SK-N-SH (cell line): ENCODE measurements at regions not wholly inside any gene's neighbourhood (a gene's known extent, or its start where the extent isn't known, plus 50 kb on each side); places are given as distances from the start of the nearest gene placed in this dataset.

Experiments used
- CTCF ChIA-PET: fragments of 300-600, 350-600 bp; formaldehyde crosslinking; extraction: SDS; loops from one replicate; lab custom pipeline; 2021; lab: Yijun Ruan, JAX
- POLR2A ChIA-PET: fragments of 350-600 bp; sonication (Branson Sonifier 250); formaldehyde crosslinking; extraction: SDS; loops from one replicate; lab custom pipeline; 2020; ENCODE audit warnings: antibody characterized with exemption, inconsistent platforms; lab: Yijun Ruan, JAX
- DNase-seq: peaks from one replicate; pipeline ENCODE4 v3.0.0; 2012
- H2AFZ ChIP-seq: fragments of 200-600 bp; sonication (generic); 2 replicates; pipeline ENCODE4 v1.8.1; 2016; ENCODE audit warnings: antibody characterized with exemption, mild to moderate bottlenecking, low read depth
- H3F3A ChIP-seq: fragments of 200-600 bp; sonication (generic); replicated peaks from 2 replicates; pipeline ENCODE3; 2016; ENCODE audit warnings: antibody characterized with exemption, mild to moderate bottlenecking; ENCODE audit not compliant: insufficient read depth
- H3K27ac ChIP-seq, 2 experiments: fragments of 200-500 bp in 1 of 2; fragments of 200-600 bp in 1 of 2; sonication (Bioruptor generic) in 1 of 2; sonication (generic), shearing (Covaris generic) in 1 of 2; 2 replicates each; pipeline versions ENCODE4 v1.5.1 to v1.6.1; 2014 to 2016; ENCODE audit warnings: low read depth in 2 of 2, inconsistent platforms in 1 of 2, low read length in 1 of 2, mild to moderate bottlenecking in 1 of 2, mixed read lengths in 1 of 2
- H3K27me3 ChIP-seq: fragments of 200-600 bp; sonication (generic), shearing (Covaris generic); 2 replicates; pipeline ENCODE4 v1.6.1; 2016; ENCODE audit warnings: mixed run types; ENCODE audit not compliant: insufficient read depth
- H3K36me3 ChIP-seq, 2 experiments: fragments of 200-500 bp in 1 of 2; fragments of 200-600 bp in 1 of 2; sonication (Bioruptor generic) in 1 of 2; sonication (generic) in 1 of 2; replicated peaks in 1 of 2; 2 replicates each; pipeline versions ENCODE3 to v1.5.1; 2014 to 2016; ENCODE audit warnings: low read length in 1 of 2, mild to moderate bottlenecking in 1 of 2; ENCODE audit not compliant: insufficient read depth in 2 of 2, control insufficient read depth in 1 of 2
- H3K4me1 ChIP-seq, 2 experiments: fragments of 200-500 bp in 1 of 2; fragments of 200-600 bp in 1 of 2; sonication (Bioruptor generic) in 1 of 2; sonication (generic), shearing (Covaris generic) in 1 of 2; 2 replicates each; pipeline versions ENCODE4 v1.5.1 to v1.6.1; 2014 to 2016; ENCODE audit warnings: low read depth in 1 of 2, low read length in 1 of 2, mixed run types in 1 of 2; ENCODE audit not compliant: insufficient read depth in 2 of 2, control insufficient read depth in 1 of 2
- H3K4me2 ChIP-seq: fragments of 200-600 bp; sonication (generic), shearing (Covaris generic); 2 replicates; pipeline ENCODE4 v1.6.1; 2017; ENCODE audit warnings: mixed run types
- H3K4me3 ChIP-seq, 2 experiments: fragments of 200-500 bp in 1 of 2; fragments of 200-600 bp in 1 of 2; sonication (Bioruptor generic) in 1 of 2; sonication (generic), shearing (Covaris generic) in 1 of 2; 2 replicates each; pipeline versions ENCODE4 v1.5.1 to v1.8.1; 2014 to 2016; ENCODE audit warnings: low read depth in 2 of 2, inconsistent platforms in 1 of 2, low read length in 1 of 2, mild to moderate bottlenecking in 1 of 2, mixed read lengths in 1 of 2, moderate library complexity in 1 of 2
- H3K79me2 ChIP-seq: fragments of 200-600 bp; sonication (generic); 2 replicates; pipeline ENCODE4 v1.8.1; 2017; ENCODE audit warnings: mild to moderate bottlenecking; ENCODE audit not compliant: insufficient read depth
- H3K9ac ChIP-seq: fragments of 200-600 bp; sonication (generic); 2 replicates; pipeline ENCODE4 v1.6.1; 2017; ENCODE audit warnings: mixed run types
- H3K9me2 ChIP-seq: fragments of 200-600 bp; sonication (generic); 2 replicates; pipeline ENCODE4 v1.6.1; 2017; ENCODE audit warnings: mixed run types
- H3K9me3 ChIP-seq: fragments of 200-600 bp; sonication (generic); 2 replicates; pipeline ENCODE4 v1.6.1; 2017; ENCODE audit warnings: mixed run types, mild to moderate bottlenecking, moderate library complexity
- H4K20me1 ChIP-seq: fragments of 200-600 bp; sonication (generic); 2 replicates; pipeline ENCODE4 v1.6.1; 2017; ENCODE audit warnings: mild to moderate bottlenecking, mixed run types; ENCODE audit not compliant: insufficient read depth
- ELF1 ChIP-seq: IDR thresholded peaks from 2 replicates; pipeline ENCODE4 v1.4.0; 2012
- EZH2phosphoT487 ChIP-seq: fragments of 200-600 bp; sonication (generic); IDR thresholded peaks from 2 replicates; pipeline ENCODE4 v1.6.1; 2017; ENCODE audit warnings: low read depth, mixed run types, mild to moderate bottlenecking, antibody characterized with exemption, moderate library complexity, borderline replicate concordance
- FOSL2 ChIP-seq: IDR thresholded peaks from 2 replicates; pipeline ENCODE4 v1.4.0; 2012; ENCODE audit warnings: low read depth, mild to moderate bottlenecking, moderate library complexity, borderline replicate concordance
- GATA2 ChIP-seq: sonication (generic); formaldehyde crosslinking; IDR thresholded peaks from 2 replicates; pipeline ENCODE4 v1.5.0; 2020; ENCODE audit warnings: mild to moderate bottlenecking, missing genetic modification reagents
- JUND ChIP-seq: IDR thresholded peaks from 2 replicates; pipeline ENCODE4 v1.4.0; 2012
- MAX ChIP-seq: IDR thresholded peaks from 2 replicates; pipeline ENCODE4 v1.4.0; 2012; ENCODE audit warnings: low read depth
- MEF2A ChIP-seq: IDR thresholded peaks from 2 replicates; pipeline ENCODE4 v1.4.0; 2012; ENCODE audit warnings: low read depth, borderline replicate concordance
- NRF1 ChIP-seq: IDR thresholded peaks from 2 replicates; pipeline ENCODE4 v1.6.1; 2012; ENCODE audit warnings: low read depth, mild to moderate bottlenecking, low read length
- PBX3 ChIP-seq: IDR thresholded peaks from 2 replicates; pipeline ENCODE4; 2012
- POLR2AphosphoS5 ChIP-seq: IDR thresholded peaks from 2 replicates; pipeline ENCODE4 v1.6.1; 2012; ENCODE audit warnings: low read depth, low read length
- RCOR1 ChIP-seq: fragments of 150-350 bp; IDR thresholded peaks from 2 replicates; pipeline ENCODE4 v1.6.1; 2017; ENCODE audit warnings: antibody characterized with exemption, low read length
- REST ChIP-seq: IDR thresholded peaks from 2 replicates; pipeline ENCODE4 v1.6.1; 2012; ENCODE audit warnings: mild to moderate bottlenecking, low read depth, low read length, moderate library complexity
- RFX5 ChIP-seq: IDR thresholded peaks from 2 replicates; pipeline ENCODE4 v1.6.1; 2012; ENCODE audit warnings: mild to moderate bottlenecking, improper control_type of control experiment, low read length
- RXRA ChIP-seq: IDR thresholded peaks from 2 replicates; pipeline ENCODE4 v1.4.0; 2012; ENCODE audit warnings: low read depth, mild to moderate bottlenecking, borderline replicate concordance
- SIN3A ChIP-seq: IDR thresholded peaks from 2 replicates; pipeline ENCODE4 v1.6.1; 2012; ENCODE audit warnings: low read depth, mild to moderate bottlenecking, low read length, moderate library complexity, borderline replicate concordance
- SMC3 ChIP-seq: IDR thresholded peaks from 2 replicates; pipeline ENCODE4 v1.6.1; 2012; ENCODE audit warnings: low read depth, low read length, improper control_type of control experiment
- TAF1 ChIP-seq: IDR thresholded peaks from 2 replicates; pipeline ENCODE4 v1.6.1; 2012; ENCODE audit warnings: low read depth, mild to moderate bottlenecking, low read length, moderate library complexity, borderline replicate concordance
- TEAD4 ChIP-seq: IDR thresholded peaks from 2 replicates; pipeline ENCODE4 v1.4.0; 2012; ENCODE audit warnings: mild to moderate bottlenecking, borderline replicate concordance; ENCODE audit not compliant: insufficient read depth
- USF1 ChIP-seq: IDR thresholded peaks from 2 replicates; pipeline ENCODE4 v1.4.0; 2012; ENCODE audit warnings: low read depth, borderline replicate concordance
- WGBS: methylation state at CpG from one replicate; pipeline ENCODE4 v1.1.6; 2017; ENCODE audit warnings: low lambda C conversion rate; 5-methylcytosine and 5-hydroxymethylcytosine counted together

GRCh38 chr3:13167829-13168228, 94.6 kb upstream of the IQSEC1 start:
- Histone ChIP-seq H2AFZ (no peak overlapping the region), H3K36me3 (no peaks in the 10 kb centered on the region), H3K9me3 (no peaks in the 10 kb centered on the region), H3K4me3 (no peak overlapping the region), H3K27me3 (no peaks in the 10 kb centered on the region; the same call in 1 of the 2 replicates), H3K9ac (no peak overlapping the region), H4K20me1 (no peaks in the 10 kb centered on the region), H3K27ac (no peak overlapping the region), H3K9me2 (no peaks in the 10 kb centered on the region), H3F3A (no peaks in the 10 kb centered on the region), H3K79me2 (no peaks in the 10 kb centered on the region), H3K4me1 (no peaks in the 10 kb centered on the region), H3K4me2 (no peak overlapping the region)
- WGBS, result 29% methylated on average over 2 of the region's 2 CpGs
- POLR2A ChIA-PET, result no interaction called here
- CTCF ChIA-PET, result interaction anchor here (1.2 to 1.9 kb wide), 2 partner anchors 25 to 76 kb away, joined by 4 to 7 read pairs; no protein-coding TSS in a partner anchor
- DNase-seq, result no peak
- TF ChIP-seq USF1, result no peak
- TF ChIP-seq NRF1, result no peak
- no peak for TF ChIP-seq TEAD4
- TF ChIP-seq REST, result no peak
- no peak for TF ChIP-seq GATA2
- TF ChIP-seq RFX5, result no peak
- no peak for TF ChIP-seq RXRA
- no peak for TF ChIP-seq TAF1
- no peak for TF ChIP-seq EZH2phosphoT487
- TF ChIP-seq FOSL2, result no peak
- TF ChIP-seq, all 33 proteins: peak for 0

GRCh38 chr3:13167064-13167743, 94.0 kb upstream of the IQSEC1 start:
- Histone ChIP-seq H3K4me3 (no peak overlapping the region), H3K36me3 (no peaks in the 10 kb centered on the region), H3K79me2 (no peaks in the 10 kb centered on the region), H3K9ac (no peak overlapping the region), H2AFZ (no peak overlapping the region), H3K27ac (no peak overlapping the region), H3K4me1 (no peaks in the 10 kb centered on the region), H3K9me3 (no peaks in the 10 kb centered on the region), H3F3A (no peaks in the 10 kb centered on the region), H3K4me2 (no peak overlapping the region), H4K20me1 (no peaks in the 10 kb centered on the region), H3K9me2 (no peaks in the 10 kb centered on the region), H3K27me3 (no peaks in the 10 kb centered on the region; the same call in 1 of the 2 replicates)
- DNase-seq, result no peak
- ChIA-PET CTCF (interaction anchor here (1.2 kb wide), 1 partner anchor 75 kb away, joined by 4 read pairs; no protein-coding TSS in a partner anchor), POLR2A (no interaction called here)
- WGBS, result 43% methylated on average over 7 of the region's 11 CpGs
- TF ChIP-seq MAX (no peak), RCOR1 (no peak), ELF1 (no peak), MEF2A (no peak), PBX3 (no peak), JUND (no peak), USF1 (no peak), POLR2AphosphoS5 (no peak), SMC3 (no peak), SIN3A (no peak)
